Heart left ventricle (tissue), 13 donors: ENCODE measurements at regions not wholly inside any gene's neighbourhood (a gene's known extent, or its start where the extent isn't known, plus 50 kb on each side); places are given as distances from the start of the nearest gene placed in this dataset.

ENCODE experiments used
- CTCF ChIP-seq, 12 donors: fragments of 200-600 bp; sonication (generic) in 4 of 12; IDR thresholded peaks; one replicate each; pipeline versions ENCODE4 v1.5.0 to v1.8.0; 2018 to 2022; ENCODE audit warnings: antibody characterized with exemption in 12 of 12, mild to moderate bottlenecking in 5 of 12
- POLR2A ChIP-seq, 2 donors: fragments of 450-650 bp; IDR thresholded peaks; one replicate each; pipeline ENCODE4 v1.6.1; 2017; ENCODE audit warnings: antibody characterized with exemption in 2 of 2, mild to moderate bottlenecking in 2 of 2, moderate library complexity in 2 of 2
- donor health status: ischemic (EF 13 %, LVEDD 7.1; RV severe dilation, severe dysfunction).
- donor health status: DM: no; HTN: yes; CAD: no.
- donor health status: DM: no; HTN: no; CAD: no.
- donor health status: ischemic (EF 25% LVEDD 6.9; RV normal size, moderate dysfunction).
- donor health status: ischemic (EF 25% LVEDD 5.7; RV mildly dilated, moderate dysfunction).
- donor health status: ischemic (EF 35%, LVEDD 5.7; RV mildly dilated, moderate dysfunction).
- donor health status: nonischemic (EF 11% LVEDD 7.7; RV severe dilation, severe dysfunction).
- donor health status: DM: yes; HTN: yes; CAD: no.
- donor health status: PGD.
- donor health status: ischemic (EF 29% LVEDD 5.4; RV normal size, mild dysfunction).
- donor health status: nonischemic (EF 23%, LVEDD 6.1; RV moderate dilation, normal function).

GRCh38 chr14:104343690-104344640, 205.6 kb downstream of the KIF26A start:
- TF ChIP-seq CTCF (IDR thresholded peaks at IDR 0.05): no peak
- no peak for TF ChIP-seq POLR2A (IDR thresholded peaks at IDR 0.05)
